ENCODE measurements at regions not wholly inside any gene's neighbourhood (a gene's known extent, or its start where the extent isn't known, plus 50 kb on each side); places are given as distances from the start of the nearest gene placed in this dataset.

GRCh38 chr2:52084759-52085158 lies 1052.8 kb upstream of the NRXN1 start:
- Mint-ChIP-seq H3K27ac (no peak overlapping the region), H3K9me3 (ENCODE audit: low read depth) (no peaks in the 10 kb centered on the region), H3K27me3 (no peaks in the 10 kb centered on the region), H3K36me3 (ENCODE audit: insufficient read depth) (no peaks in the 10 kb centered on the region), H3K4me1 (ENCODE audit: low read depth) (no peaks in the 10 kb centered on the region), H3K4me3 (ENCODE audit: low read depth) (no peak overlapping the region)
- TF ChIP-seq, protein P1, sequence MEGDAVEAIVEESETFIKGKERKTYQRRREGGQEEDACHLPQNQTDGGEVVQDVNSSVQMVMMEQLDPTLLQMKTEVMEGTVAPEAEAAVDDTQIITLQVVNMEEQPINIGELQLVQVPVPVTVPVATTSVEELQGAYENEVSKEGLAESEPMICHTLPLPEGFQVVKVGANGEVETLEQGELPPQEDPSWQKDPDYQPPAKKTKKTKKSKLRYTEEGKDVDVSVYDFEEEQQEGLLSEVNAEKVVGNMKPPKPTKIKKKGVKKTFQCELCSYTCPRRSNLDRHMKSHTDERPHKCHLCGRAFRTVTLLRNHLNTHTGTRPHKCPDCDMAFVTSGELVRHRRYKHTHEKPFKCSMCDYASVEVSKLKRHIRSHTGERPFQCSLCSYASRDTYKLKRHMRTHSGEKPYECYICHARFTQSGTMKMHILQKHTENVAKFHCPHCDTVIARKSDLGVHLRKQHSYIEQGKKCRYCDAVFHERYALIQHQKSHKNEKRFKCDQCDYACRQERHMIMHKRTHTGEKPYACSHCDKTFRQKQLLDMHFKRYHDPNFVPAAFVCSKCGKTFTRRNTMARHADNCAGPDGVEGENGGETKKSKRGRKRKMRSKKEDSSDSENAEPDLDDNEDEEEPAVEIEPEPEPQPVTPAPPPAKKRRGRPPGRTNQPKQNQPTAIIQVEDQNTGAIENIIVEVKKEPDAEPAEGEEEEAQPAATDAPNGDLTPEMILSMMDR (IDR thresholded peaks at IDR 0.05; ENCODE audit: unreplicated experiment) = no peak
- no peak for DNase-seq (ENCODE audit: low spot score, unreplicated experiment)

GRCh38 chr2:52083214-52083613 lies 1051.3 kb upstream of the NRXN1 start:
- H3K27ac Mint-ChIP-seq = no peak overlapping the region
- H3K4me1 Mint-ChIP-seq (ENCODE audit: low read depth) = no peaks in the 10 kb centered on the region
- no peaks in the 10 kb centered on the region for H3K36me3 Mint-ChIP-seq (ENCODE audit: insufficient read depth)
- TF ChIP-seq, protein P1 (IDR thresholded peaks at IDR 0.05; ENCODE audit: unreplicated experiment) = no peak
- H3K9me3 Mint-ChIP-seq (ENCODE audit: low read depth) = no peaks in the 10 kb centered on the region
- H3K27me3 Mint-ChIP-seq = no peaks in the 10 kb centered on the region
- H3K4me3 Mint-ChIP-seq (ENCODE audit: low read depth) = no peak overlapping the region
- DNase-seq (ENCODE audit: low spot score, unreplicated experiment) = no peak

- Mint-ChIP-seq H3K4me3 (ENCODE audit: low read depth) (no peak overlapping the region), H3K27ac (no peak overlapping the region)
Observed at GRCh38 chr2:52082646-52083045, 1050.7 kb upstream of the NRXN1 start.

DNA sequence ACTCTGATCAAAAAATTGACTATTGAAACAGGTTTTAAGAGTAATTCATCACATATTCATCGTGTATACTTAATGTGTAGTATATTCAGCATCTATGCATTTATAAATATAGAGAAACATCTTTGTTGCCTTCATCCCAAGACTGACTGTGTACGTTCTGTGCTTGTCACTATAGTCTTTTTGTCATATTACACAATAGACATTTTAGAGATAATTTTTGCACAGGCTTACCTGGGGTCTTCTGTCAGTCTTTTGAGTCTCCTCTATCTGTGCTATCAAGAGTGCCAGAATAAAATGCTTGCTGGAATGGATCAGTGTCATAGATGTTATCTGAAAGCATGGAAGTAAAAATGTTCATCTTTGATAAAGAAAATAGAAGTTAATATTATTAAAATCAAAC lies 1047.7 kb upstream of the NRXN1 start:
- Mint-ChIP-seq H3K4me1 (ENCODE audit: low read depth) (no peaks in the 10 kb centered on the region), H3K4me3 (ENCODE audit: low read depth) (no peak overlapping the region), H3K36me3 (ENCODE audit: insufficient read depth) (no peaks in the 10 kb centered on the region), H3K9me3 (ENCODE audit: low read depth) (peaks cover 4% of the 10 kb centered on the region), H3K27me3 (no peaks in the 10 kb centered on the region), H3K27ac (no peak overlapping the region)
- no peak for DNase-seq (ENCODE audit: low spot score, unreplicated experiment)
- TF ChIP-seq, protein P1 (IDR thresholded peaks at IDR 0.05; ENCODE audit: unreplicated experiment) = no peak

More at GRCh38 chr2:52082646-52083045, 1050.7 kb upstream of the NRXN1 start:
- Mint-ChIP-seq H3K4me1 (ENCODE audit: low read depth) (no peaks in the 10 kb centered on the region), H3K36me3 (ENCODE audit: insufficient read depth) (no peaks in the 10 kb centered on the region), H3K9me3 (ENCODE audit: low read depth) (no peaks in the 10 kb centered on the region), H3K27me3 (no peaks in the 10 kb centered on the region)
- DNase-seq (ENCODE audit: low spot score, unreplicated experiment) = no peak
- TF ChIP-seq, protein P1 (IDR thresholded peaks at IDR 0.05; ENCODE audit: unreplicated experiment) = no peak

GRCh38 chr2:52077159-52077558 lies 1045.2 kb upstream of the NRXN1 start:
- H3K4me3 Mint-ChIP-seq (ENCODE audit: low read depth) = no peak overlapping the region
- H3K36me3 Mint-ChIP-seq (ENCODE audit: insufficient read depth) = no peaks in the 10 kb centered on the region
- DNase-seq (ENCODE audit: low spot score, unreplicated experiment) = no peak
- TF ChIP-seq, protein P1 (IDR thresholded peaks at IDR 0.05; ENCODE audit: unreplicated experiment) = no peak
- no peaks in the 10 kb centered on the region for H3K4me1 Mint-ChIP-seq (ENCODE audit: low read depth)
- H3K9me3 Mint-ChIP-seq (ENCODE audit: low read depth) = peaks cover 4% of the 10 kb centered on the region
- no peak overlapping the region for H3K27ac Mint-ChIP-seq
- H3K27me3 Mint-ChIP-seq = no peaks in the 10 kb centered on the region

Measured in progenitor cell of endocrine pancreas (in vitro differentiated cells).